ENCODE measurements at regions not wholly inside any gene's neighbourhood (a gene's known extent, or its start where the extent isn't known, plus 50 kb on each side); places are given as distances from the start of the nearest gene placed in this dataset.
"Not testable (repeated sequence)": the region's sequence is repeated elsewhere in the genome, so short reads cannot be mapped to it uniquely, and the experiment has no call there.

DNA sequence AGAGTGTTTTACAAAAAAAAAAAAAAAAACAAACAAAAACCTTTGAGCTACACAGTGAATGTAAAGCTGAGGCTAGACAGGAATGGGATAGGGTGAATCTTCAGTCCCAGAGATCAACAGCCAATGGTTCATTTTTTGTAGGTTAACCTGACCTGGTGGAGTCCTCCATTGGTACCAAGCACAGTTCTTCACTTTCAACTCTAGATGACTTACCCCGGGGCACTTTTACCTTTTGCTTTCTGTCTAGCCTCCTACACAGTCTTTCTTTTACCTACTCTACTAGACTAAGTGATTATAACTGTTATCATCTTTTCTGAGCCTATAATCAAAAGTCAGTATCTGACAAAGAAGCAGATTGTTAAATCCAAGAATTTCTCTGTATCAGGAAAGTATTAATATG is 50.9 kb downstream of the ANXA2R start:
- DNase-seq (ENCODE audit: low spot score): peak; percentile 40

DNA sequence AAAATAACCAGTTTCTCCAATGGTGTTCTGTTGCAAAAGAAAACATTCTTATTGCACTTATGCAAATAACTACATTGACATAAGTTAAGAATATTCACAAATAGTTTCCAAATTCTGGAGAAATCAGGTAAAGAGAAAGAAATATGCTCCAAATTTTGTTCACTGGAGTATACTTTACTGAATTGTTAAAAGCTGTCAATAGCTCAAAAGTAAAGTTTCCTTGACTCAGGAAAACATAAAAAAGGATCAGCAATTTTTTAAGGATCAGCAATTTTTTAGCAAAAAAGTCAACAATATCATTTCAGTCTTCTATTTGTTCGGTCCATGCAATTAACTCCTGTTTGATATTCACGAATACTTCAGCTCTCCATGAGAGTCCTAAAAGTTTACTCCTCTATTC is 51.6 kb downstream of the ANXA2R start:
- no peak for DNase-seq (ENCODE audit: low spot score)

DNA sequence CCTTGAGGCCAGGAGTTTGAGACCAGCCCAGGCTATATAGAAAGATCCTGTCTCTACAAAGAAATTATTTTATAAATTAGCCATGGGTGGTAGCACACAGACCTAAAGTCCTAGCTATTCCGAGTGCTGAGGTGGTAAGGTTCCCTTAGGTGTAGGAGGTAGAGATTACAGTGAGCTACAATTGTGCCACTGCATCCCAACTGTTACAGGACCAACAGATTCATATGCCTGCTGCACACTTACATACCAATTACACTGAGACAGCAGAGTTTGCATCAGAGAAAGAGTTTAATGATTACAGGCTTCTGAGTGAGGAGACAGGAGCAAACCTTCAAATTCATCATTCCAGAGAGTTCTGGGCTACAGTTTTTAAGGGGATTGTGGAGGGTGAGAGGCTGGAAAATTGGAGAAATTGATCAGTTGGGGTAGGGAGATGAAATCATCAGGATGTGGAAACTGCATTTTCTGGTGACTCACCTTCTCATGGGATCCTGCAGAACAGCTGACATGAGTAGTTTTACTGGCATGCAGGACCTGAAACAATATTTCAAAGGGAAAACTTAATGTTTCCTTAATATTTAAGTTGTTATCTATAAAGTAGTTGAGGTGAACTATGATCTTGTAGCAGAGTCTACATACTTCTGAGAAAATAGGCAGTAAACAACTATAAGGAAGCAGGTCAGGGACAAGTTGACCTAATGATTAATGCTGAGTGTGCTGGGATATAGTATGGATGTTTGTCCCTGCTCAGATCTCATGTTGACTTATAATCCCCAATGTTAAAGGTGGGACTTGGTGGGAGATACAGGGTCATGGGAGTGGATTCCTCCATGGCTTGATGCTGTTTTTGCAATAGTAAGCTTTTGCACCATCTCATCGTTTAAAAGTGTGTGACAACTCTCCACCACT is 54.7 kb downstream of the ANXA2R start:
- DNase-seq (ENCODE audit: low spot score): no peak

DNA sequence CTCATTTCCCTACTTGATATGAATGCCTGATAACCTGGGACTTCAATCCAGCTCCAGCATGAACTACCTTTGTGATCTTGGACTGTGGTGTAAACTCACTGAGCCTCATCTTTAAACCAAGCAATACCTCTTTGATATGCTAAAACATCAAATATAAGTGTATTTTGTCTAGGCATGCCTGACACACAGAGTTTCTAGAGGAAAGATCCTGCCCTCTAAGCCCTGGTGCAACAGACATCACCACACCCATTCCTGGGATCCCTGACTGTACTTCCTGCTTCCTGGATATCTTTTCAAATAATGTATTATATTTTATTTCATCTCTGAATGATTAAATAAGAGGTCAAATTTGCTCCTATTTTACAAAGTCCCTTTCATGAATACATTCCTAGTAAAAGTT is 55.8 kb downstream of the ANXA2R start:
- DNase-seq (ENCODE audit: low spot score): no peak

DNA sequence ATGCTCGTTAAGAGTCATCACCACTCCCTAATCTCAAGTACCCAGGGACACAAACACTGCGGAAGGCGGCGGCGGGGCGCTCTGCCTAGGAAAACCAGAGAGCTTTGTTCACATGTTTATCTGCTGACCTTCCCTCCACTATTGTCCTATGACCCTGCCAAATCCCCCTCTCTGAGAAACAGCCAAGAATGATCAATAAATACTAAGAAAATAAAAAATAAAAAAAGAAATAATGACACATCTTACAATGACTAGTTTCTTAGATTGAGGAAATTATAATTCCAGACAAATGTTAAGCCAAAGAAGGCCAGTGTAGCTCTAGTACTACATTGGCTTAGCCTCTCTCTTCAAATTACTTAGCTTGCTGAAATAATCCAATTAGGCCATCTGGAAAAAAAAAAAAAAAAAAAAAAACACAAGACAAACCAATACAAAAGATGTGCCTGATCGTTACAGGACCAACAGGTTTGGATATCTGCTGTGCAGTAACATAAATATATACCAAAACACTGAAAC is 58.0 kb downstream of the ANXA2R start:
- DNase-seq (ENCODE audit: low spot score): no peak

DNA sequence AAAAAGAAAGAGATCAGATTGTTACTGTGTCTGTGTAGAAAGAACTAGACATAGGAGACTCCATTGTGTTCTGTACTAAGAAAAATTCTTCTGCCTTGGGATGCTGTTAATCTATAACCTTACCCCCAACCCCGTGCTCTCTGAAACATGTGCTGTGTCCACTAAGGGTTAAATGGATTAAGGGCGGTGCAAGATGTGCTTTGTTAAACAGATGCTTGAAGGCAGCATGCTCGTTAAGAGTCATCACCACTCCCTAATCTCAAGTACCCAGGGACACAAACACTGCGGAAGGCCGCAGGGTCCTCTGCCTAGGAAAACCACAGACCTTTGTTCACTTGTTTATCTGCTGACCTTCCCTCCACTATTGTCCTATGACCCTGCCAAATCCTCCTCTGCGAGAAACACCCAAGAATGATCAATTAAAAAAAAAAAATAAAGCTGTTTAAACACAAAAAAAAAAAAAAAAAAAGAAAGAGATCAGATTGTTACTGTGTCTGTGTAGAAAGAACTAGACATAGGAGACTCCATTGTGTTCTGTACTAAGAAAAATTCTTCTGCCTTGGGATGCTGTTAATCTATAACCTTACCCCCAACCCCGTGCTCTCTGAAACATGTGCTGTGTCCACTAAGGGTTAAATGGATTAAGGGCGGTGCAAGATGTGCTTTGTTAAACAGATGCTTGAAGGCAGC is 58.6 kb downstream of the ANXA2R start:
- DNase-seq (ENCODE audit: low spot score): not testable (repeated sequence)

DNA sequence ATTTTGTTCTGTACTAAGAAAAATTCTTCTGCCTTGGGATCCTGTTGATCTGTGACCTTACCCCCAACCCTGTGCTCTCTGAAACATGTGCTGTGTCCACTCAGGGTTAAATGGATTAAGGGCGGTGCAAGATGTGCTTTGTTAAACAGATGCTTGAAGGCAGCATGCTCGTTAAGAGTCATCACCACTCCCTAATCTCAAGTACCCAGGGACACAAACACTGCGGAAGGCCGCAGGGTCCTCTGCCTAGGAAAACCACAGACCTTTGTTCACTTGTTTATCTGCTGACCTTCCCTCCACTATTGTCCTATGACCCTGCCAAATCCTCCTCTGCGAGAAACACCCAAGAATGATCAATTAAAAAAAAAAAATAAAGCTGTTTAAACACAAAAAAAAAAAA is 59.1 kb downstream of the ANXA2R start:
- not testable (repeated sequence) for DNase-seq (ENCODE audit: low spot score)

DNA sequence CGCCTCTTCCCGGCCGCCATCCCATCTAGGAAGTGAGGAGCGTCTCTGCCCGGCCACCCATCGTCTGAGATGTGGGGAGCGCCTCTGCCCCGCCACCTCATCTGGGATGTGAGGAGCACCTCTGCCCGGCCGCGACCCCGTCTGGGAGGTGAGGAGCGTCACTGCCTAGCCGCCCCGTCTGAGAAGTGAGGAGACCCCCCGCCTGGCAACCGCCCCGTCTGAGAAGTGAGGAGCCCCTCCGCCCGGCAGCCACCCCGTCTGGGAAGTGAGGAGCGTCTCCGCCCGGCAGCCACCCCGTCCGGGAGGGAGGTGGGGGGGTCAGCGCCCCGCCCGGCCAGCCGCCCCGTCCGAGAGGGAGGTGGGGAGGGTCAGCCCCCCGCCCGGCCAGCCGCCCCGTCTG is 59.7 kb downstream of the ANXA2R start:
- DNase-seq (ENCODE audit: low spot score): not testable (repeated sequence)

DNA sequence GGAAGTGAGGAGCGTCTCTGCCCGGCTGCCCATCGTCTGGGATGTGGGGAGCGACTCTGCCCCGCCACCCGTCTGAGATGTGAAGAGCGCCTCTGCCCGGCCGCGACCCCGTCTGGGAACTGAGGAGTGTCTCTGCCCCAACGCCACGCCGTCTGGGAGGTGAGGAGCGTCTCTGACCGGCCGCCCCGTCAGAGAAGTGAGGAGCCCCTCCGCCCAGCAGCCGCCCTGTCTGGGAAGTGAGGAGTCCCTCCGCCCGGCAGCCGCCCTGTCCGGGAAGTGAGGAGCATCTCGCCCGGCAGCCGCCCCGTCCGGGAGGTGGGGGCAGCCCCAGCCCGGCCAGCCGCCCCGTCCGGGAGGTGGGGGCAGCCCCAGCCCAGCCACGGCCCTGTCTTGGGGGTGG is 60.9 kb downstream of the ANXA2R start:
- not testable (repeated sequence) for DNase-seq (ENCODE audit: low spot score)

DNA sequence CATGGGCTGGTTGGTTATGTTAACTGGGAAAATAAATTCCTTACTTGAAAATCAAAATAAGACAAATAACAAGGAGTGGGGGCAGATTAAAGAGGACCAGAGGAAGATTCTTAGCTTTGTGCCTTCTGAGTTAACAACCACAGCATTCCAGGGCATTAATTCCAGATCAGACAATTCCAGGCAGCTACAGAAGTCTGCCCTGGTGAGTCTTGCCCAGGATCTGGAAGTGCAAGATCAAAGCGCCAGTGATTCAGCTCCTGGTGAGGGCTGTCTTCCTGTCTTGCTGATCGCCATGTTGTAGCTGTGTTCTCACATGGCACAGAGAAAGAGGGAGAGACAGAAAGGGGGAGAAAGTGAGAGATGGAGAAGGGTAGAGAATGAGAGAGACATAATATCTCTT is 65.6 kb downstream of the ANXA2R start:
- no peak for DNase-seq (ENCODE audit: low spot score)

DNA sequence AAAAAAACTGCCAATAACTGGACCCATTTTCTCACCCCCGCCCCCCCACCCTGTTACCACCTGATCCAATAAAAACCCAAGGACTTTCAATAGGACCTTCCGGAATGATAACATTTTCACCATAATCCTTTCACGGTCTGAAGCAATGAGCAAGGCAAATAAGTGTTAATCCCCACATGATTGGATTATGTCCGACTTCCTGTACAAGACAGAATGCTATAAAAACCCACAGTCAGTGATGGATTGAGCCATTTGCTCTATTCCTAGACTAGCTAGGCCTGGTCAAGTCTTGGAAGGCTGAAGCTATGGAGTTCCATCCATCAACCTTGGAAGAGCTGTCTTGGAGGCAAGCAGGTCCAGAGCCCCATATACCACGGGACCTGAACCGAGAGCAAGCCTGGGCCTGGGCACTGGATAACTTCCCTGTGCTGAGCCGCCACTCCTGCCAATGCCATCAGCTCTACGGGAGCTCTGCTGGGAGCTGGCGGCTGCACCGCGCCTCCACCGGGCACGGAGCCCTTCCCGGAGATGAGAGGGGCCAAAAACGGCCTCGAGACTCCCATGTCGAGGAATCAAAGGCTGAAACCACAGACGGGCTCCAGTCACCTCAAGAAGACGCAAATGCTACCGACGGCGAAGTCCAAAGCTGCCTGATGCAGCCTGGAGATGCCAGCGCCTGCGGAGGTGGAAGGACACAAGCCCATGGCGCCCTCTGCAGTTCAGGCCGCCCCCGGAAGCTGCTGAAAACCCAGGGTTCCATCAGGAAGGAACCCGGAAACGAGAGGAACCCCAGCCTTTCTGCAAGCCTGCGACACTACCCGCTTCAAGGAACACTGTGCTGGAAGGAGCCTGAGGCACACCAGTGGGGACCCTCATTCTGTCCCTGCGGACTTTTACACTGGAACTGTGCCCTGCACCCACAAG is 69.2 kb downstream of the ANXA2R start:
- no peak for DNase-seq (ENCODE audit: low spot score)

DNA sequence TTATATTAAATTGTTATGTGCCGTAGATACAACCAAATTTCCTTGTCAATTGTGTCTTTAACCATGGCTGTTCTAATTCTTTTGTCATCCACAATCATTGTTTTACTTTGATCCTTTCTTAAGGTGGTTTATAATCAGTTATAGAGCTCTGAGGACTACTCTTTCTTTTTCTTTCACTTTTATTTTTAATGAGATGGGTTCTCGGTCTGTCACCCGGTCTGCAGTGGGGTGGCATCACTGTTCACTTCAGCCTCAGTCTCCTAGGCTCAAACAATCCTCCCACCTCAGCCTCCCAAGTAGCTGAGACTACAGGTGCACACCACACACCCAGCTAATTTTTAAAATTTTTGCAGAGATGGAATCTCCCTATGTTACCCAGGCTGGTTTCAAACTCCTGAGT is 74.2 kb downstream of the ANXA2R start:
- no peak for DNase-seq (ENCODE audit: low spot score)

DNA sequence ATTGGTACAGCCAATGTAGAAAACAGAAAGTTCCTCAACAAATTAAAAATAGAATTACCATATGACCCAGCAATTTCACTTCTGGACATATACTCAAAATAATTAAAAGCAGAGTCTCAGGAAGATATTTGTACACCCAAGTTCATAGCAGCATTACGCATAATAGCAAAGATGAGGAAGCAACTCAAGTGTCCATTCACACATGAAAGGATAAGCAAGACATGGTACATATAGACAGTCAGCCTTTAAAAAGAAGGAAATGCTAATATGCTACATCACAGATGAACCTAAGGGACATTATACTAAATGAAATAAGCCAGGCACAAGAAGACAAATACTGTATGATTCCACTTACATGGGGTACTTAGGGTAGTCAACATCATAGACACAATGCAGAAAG is 76.7 kb downstream of the ANXA2R start:
- DNase-seq (ENCODE audit: low spot score): no peak

DNA sequence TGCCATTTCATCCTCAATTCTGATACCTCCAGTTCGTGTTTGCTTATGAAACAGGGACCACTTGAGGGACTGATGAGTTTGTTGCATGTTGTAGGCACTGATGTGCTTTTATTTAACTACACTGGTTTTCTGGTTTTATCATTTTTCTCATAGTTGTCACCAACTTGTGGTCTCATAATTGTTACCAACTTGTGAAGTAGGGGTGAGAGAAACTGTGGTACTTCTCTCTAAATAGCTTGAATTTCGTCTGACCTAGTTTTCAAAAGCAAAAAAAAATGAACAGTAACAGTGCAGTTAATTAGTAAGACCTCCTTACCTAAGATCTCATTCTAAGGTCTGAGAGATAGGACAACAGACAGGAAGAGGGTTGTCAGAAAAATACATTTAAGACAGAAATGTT is 78.0 kb downstream of the ANXA2R start:
- DNase-seq (ENCODE audit: low spot score): peak; percentile 17

DNA sequence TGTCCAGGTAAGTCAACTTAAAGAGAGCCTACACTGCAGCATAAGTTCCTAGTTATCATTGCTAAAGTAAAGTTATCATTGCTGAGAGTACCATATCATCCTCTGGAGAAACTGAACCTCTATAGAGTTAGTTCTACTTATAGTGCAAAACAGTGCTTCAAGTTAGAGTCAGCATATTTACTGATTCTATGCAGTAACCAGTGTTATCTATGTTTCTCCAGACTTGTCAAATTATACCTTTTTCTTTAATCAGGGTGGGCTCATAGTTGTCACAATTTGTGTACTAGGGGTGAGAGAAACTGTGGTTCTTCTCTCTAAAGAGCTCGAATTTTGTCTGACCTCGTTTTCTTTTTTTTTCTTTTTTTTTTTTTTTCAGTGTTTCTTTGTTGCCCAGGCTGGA is 79.6 kb downstream of the ANXA2R start:
- no peak for DNase-seq (ENCODE audit: low spot score)

DNA sequence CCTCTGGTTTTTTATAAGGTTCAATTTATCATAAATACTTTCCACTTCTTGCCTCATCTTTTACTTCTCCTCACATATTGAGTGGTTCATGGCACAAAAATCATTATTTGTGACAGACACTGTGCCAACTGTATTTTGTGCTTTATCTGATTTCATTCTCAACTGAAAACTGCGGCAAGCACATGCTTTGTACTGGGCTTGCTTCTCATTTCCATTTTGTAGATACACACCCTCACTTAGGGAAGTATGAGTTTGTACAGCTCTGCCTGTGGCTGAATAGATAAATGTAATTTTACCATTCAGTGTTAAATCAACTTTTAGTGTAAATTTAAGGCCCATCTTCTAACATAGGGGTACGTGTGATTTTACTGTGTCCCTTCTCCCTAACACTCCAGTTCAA is 83.6 kb downstream of the ANXA2R start:
- no peak for DNase-seq (ENCODE audit: low spot score)

DNA sequence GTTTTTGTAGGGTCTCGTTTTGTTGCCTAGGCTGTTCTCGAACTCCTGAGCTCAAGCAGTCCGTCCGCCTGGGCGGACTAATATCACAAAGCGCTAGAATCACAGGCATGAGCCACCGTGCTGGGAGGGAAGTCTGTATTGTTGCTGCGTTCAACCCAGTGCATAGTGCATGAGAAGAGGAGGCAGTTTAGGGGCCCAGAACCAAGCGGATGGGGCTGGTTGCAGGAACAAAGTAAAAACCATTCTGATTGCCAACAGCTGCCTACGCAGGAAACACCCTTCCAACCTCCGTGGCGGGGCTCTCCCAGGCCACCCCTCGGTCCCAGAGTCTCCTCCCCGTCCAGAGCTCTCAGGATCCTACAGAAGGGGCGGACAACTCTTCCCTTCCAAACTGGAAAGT is 87.1 kb downstream of the ANXA2R start:
- no peak for DNase-seq (ENCODE audit: low spot score)

DNA sequence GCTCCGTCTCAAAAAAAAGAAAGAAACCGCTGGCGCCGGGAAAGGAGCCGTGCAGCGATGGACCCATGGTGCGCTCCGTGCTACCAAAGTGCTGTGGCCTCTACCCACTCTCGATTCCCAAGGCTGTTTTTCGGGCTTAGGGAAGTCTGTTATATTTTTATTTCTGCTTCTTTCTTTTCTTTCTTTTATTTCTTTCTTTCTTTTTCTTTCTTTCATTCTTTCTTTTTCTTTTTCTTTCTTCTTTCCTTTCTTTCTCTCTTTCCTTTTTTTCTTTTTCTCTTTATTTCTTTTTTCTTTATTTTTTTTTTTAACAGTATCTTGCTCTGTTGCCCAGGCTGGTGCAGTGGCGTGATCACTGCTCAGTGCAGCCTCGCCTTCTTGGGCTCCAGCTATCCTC is 87.5 kb downstream of the ANXA2R start:
- no peak for DNase-seq (ENCODE audit: low spot score)

DNA sequence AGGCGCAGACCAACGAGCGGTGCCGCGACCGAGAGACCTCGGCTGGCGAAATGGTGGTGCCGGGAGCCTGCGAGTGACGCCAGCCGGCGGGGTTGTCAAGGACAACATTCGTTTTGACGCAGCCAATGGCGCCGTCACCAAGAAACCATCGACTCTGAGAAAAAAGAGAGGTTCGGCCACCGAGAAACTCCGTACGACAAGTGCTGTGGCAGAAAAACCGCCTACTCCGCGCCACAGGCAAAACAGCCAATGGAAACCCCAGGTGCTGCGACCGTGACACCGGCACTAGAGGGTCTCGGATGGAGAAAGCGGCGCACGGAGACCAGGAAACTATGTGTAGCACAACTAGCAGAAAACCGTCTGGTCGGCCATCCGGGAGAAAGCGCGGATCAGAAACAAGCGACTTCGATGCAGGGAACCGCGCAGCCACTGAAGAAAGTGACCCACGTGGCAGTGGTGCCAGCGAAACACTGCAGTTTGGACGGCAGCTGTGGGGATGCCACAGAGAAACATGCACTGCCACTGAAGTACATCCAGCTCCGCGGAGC is 88.8 kb downstream of the ANXA2R start:
- DNase-seq (ENCODE audit: low spot score): peak; percentile 83

DNA sequence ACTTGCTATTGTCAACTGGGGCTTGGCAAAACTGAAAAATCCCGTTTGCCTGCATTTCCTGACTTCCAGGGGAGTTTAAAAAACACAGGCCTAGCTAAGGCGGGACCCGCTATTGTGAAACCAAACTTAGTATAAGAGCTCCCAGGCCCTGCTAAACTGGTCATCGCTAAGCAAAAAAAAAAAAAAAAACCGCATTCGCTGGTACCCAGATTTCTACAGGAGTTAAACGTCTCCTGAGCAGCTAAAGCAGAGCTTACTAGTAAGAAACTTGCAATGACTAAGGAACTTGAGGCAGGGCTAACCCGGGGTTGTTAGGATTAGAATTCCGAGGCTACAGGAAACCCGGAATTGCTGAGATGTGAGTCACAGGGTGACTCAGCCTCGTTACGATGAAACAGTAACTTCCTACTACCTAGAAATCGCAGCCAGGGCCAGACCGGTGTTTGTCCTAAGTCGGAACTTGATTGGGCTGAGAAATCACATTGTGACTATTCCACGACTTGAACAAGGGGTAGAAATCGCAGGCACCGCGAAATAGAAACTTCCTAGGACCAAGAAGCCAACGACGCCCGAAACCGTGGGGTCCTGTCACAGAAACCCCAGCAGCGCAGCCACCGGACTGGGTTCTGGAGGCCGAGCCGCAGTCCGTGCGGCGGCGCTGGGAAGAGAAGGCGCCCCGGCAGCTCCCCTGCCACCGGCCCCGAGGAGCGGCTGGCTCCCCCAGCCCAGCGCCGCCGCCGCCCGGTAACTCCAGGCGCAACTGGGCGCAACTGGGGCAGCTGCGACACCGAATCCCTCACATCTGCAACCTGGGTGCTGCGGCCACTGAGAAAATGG is 89.4 kb downstream of the ANXA2R start:
- DNase-seq (ENCODE audit: low spot score): peak; percentile 94

DNA sequence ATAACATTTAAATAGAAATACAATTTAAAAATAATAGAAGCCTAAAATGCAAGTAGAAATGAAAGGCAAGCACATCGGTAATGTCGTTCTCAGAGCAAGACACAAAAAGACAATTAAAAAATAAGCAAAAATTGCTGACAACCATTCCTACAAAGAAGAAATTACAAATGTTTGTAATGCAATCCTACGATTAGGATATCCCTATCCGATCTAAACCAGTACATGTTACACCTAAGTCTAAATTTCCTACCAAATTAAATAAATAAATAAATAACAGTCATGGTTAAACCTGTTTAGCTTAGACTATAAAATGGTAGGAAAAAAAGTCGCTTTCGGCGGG is 90.0 kb downstream of the ANXA2R start:
- no peak for DNase-seq (ENCODE audit: low spot score)

Measured in CD4-positive, alpha-beta T cell treated with Interleukin-2 at 100 ng/mL for 4 hours (primary cell).